ENCODE measurements at regions not wholly inside any gene's neighbourhood (a gene's known extent, or its start where the extent isn't known, plus 50 kb on each side); places are given as distances from the start of the nearest gene placed in this dataset.

- no peak for TF ChIP-seq CTCF (IDR thresholded peaks at IDR 0.05)
- no peaks in the 10 kb centered on the region for H3K9me3 ChIP-seq (ENCODE audit: control insufficient read depth, insufficient read depth, low read length)
- H3K27ac ChIP-seq (ENCODE audit: low read length) = no peak overlapping the region
- H3K27me3 Mint-ChIP-seq (ENCODE audit: low read depth in 2 of 2) = no peaks in the 10 kb centered on the region
- no peaks in the 10 kb centered on the region for H3K36me3 Mint-ChIP-seq
- no peaks in the 10 kb centered on the region for H3K4me1 ChIP-seq (ENCODE audit: control insufficient read depth, insufficient read depth, low read length)
- H3K27ac Mint-ChIP-seq = no peak overlapping the region
- H3K4me3 ChIP-seq (ENCODE audit: low read length) = no peak overlapping the region
- intact Hi-C loops (cut with micrococcal nuclease) = no loop called here
- peaks cover 2 to 3% of the 10 kb centered on the region in 2 donors for H3K9me3 Mint-ChIP-seq
- H3K36me3 ChIP-seq (ENCODE audit: control insufficient read depth, insufficient read depth, low read length) = no peaks in the 10 kb centered on the region
- DNase-seq (no peak), ATAC-seq (no peak)
- H3K4me3 Mint-ChIP-seq = no peak overlapping the region
- no peaks in the 10 kb centered on the region for H3K27me3 ChIP-seq (ENCODE audit: control insufficient read depth, insufficient read depth, low read length)
- 78% methylated on average over 1 of the region's 1 CpG for WGBS (ENCODE audit: insufficient coverage)
- H3K4me1 Mint-ChIP-seq = no peaks in the 10 kb centered on the region
Observed at GRCh38 chr3:159123877-159124276, 322.0 kb downstream of the MFSD1 start.

- intact Hi-C loops (cut with micrococcal nuclease) = no loop called here
- Histone ChIP-seq H3K36me3 (ENCODE audit: control insufficient read depth, insufficient read depth, low read length) (no peaks in the 10 kb centered on the region), H3K27me3 (ENCODE audit: control insufficient read depth, insufficient read depth, low read length) (no peaks in the 10 kb centered on the region), H3K9me3 (ENCODE audit: control insufficient read depth, insufficient read depth, low read length) (no peaks in the 10 kb centered on the region), H3K27ac (ENCODE audit: low read length) (no peak overlapping the region), H3K4me1 (ENCODE audit: control insufficient read depth, insufficient read depth, low read length) (no peaks in the 10 kb centered on the region), H3K4me3 (ENCODE audit: low read length) (no peak overlapping the region)
- DNase-seq (no peak), ATAC-seq (no peak)
- Mint-ChIP-seq H3K36me3 (no peaks in the 10 kb centered on the region), H3K27me3 (ENCODE audit: low read depth in 2 of 2) (no peaks in the 10 kb centered on the region), H3K9me3 (peaks cover 2 to 3% of the 10 kb centered on the region in 2 donors), H3K27ac (no peak overlapping the region), H3K4me1 (no peaks in the 10 kb centered on the region), H3K4me3 (no peak overlapping the region)
- 76% methylated on average over 5 of the region's 5 CpGs for WGBS (ENCODE audit: insufficient coverage)
- TF ChIP-seq CTCF (IDR thresholded peaks at IDR 0.05) = no peak
Observed at GRCh38 chr3:159126261-159127020, 324.6 kb downstream of the MFSD1 start.

DNA sequence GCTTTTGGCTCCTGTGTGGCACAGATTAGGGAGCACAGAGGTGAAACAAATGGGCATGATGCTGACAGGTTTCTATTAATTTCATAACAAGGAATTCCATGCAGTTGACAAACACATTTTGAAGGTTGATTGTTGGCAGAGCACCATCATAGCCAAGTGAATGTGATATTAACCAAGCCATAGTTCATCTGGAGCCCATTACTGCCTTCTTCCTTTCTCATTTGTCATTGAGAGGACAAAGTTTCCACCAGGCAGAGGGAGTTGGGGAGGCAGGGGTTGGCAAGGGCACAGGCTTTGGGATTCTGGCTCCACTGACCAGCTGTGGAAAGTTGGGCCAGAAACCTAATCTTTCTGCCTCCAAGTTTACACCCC lies 325.2 kb downstream of the MFSD1 start:
- Histone ChIP-seq H3K27me3 (ENCODE audit: control insufficient read depth, insufficient read depth, low read length) (no peaks in the 10 kb centered on the region), H3K4me1 (ENCODE audit: control insufficient read depth, insufficient read depth, low read length) (no peaks in the 10 kb centered on the region), H3K4me3 (ENCODE audit: low read length) (no peak overlapping the region), H3K9me3 (ENCODE audit: control insufficient read depth, insufficient read depth, low read length) (no peaks in the 10 kb centered on the region), H3K36me3 (ENCODE audit: control insufficient read depth, insufficient read depth, low read length) (no peaks in the 10 kb centered on the region), H3K27ac (ENCODE audit: low read length) (no peak overlapping the region)
- intact Hi-C loops (cut with micrococcal nuclease) = no loop called here
- Mint-ChIP-seq H3K4me3 (no peak overlapping the region), H3K27ac (no peak overlapping the region), H3K36me3 (no peaks in the 10 kb centered on the region), H3K9me3 (peaks cover 2 to 3% of the 10 kb centered on the region in 2 donors), H3K27me3 (ENCODE audit: low read depth in 2 of 2) (no peaks in the 10 kb centered on the region), H3K4me1 (no peaks in the 10 kb centered on the region)
- TF ChIP-seq CTCF (IDR thresholded peaks at IDR 0.05) = no peak
- ATAC-seq = no peak
- no peak for DNase-seq

GRCh38 chr3:159128628-159129027 lies 326.8 kb downstream of the MFSD1 start:
- Histone ChIP-seq H3K36me3 (ENCODE audit: control insufficient read depth, insufficient read depth, low read length) (no peaks in the 10 kb centered on the region), H3K27me3 (ENCODE audit: control insufficient read depth, insufficient read depth, low read length) (no peaks in the 10 kb centered on the region), H3K9me3 (ENCODE audit: control insufficient read depth, insufficient read depth, low read length) (no peaks in the 10 kb centered on the region), H3K27ac (ENCODE audit: low read length) (no peak overlapping the region), H3K4me3 (ENCODE audit: low read length) (no peak overlapping the region), H3K4me1 (ENCODE audit: control insufficient read depth, insufficient read depth, low read length) (no peaks in the 10 kb centered on the region)
- ATAC-seq (no peak), DNase-seq (no peak)
- Mint-ChIP-seq H3K9me3 (peaks cover 2 to 3% of the 10 kb centered on the region in 2 donors), H3K27ac (no peak overlapping the region), H3K27me3 (ENCODE audit: low read depth in 2 of 2) (no peaks in the 10 kb centered on the region), H3K4me3 (no peak overlapping the region), H3K36me3 (no peaks in the 10 kb centered on the region), H3K4me1 (no peaks in the 10 kb centered on the region)
- 38% methylated on average over 3 of the region's 3 CpGs for WGBS (ENCODE audit: insufficient coverage)
- TF ChIP-seq CTCF (IDR thresholded peaks at IDR 0.05) = no peak
- intact Hi-C loops (cut with micrococcal nuclease) = no loop called here

All from natural killer cell (primary cell).